Glomerular endothelial cell (primary cell): ENCODE measurements at regions not wholly inside any gene's neighbourhood (a gene's known extent, or its start where the extent isn't known, plus 50 kb on each side); places are given as distances from the start of the nearest gene placed in this dataset.
"Not testable (repeated sequence)": the region's sequence is repeated elsewhere in the genome, so short reads cannot be mapped to it uniquely, and the experiment has no call there.

Source experiments
- DNase-seq: peaks from one replicate; pipeline ENCODE4 v3.0.0-alpha.2; 2011; ENCODE audit warnings: low read depth, low spot score; ENCODE audit errors: extremely low read depth

DNA sequence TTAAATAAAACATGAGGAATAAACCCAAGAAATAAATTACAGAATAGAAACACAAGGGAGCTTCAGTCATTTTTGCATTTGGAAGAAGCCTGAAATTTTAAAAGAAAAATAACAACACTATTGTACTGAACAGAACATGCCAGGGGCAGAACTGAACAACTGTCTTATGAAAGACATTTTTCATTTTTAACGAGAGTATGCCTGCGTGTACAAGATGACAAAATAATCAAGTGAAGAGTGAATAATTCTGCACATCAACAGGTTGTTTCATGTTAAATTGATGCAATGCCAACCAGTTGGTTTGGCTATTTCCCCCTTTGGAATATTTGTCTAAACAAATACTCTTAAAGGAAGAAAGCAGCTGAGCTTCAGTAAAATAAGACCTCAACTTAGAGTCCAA, 103.3 kb upstream of the BTG1 start:
- DNase-seq, result no peak

DNA sequence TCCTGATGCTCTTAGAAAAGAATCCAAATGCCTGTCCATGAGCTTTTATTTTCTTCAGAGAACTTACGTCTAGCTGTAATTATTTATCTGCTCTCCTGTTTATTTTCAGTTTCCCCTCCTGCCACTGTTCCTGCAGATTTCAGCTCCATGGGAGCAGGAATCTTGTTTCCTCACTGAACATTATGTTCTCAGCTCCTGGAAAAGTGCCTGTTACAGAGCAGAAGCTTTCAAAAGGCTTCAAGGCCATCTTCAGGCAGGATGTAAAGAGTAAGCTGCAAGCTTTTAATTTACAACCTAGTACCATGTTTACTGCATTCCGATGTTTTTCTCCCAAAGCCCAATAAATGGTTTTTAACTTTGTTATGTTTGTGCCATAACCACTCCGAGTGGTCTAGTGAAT, 98.4 kb upstream of the BTG1 start:
- DNase-seq, result no peak

DNA sequence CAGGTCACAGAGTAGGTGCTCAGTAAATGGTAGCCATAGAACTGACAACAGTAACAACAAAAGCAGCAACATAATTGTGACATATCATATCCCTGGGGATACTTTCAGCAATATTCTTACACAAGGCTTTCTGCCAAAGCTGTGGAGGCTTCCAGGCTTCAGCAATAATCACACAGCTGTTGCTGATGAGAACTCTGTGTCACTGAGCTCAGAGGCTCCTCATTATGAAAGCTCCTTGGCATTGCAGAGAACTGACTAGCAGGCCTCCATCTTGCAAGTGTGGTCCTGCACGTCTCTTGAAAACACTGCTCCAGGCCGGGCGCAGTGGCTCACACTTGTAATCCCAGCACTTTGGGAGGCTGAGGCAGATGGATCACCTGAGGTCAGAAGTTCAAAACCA, 97.3 kb upstream of the BTG1 start:
- DNase-seq, result no peak

DNA sequence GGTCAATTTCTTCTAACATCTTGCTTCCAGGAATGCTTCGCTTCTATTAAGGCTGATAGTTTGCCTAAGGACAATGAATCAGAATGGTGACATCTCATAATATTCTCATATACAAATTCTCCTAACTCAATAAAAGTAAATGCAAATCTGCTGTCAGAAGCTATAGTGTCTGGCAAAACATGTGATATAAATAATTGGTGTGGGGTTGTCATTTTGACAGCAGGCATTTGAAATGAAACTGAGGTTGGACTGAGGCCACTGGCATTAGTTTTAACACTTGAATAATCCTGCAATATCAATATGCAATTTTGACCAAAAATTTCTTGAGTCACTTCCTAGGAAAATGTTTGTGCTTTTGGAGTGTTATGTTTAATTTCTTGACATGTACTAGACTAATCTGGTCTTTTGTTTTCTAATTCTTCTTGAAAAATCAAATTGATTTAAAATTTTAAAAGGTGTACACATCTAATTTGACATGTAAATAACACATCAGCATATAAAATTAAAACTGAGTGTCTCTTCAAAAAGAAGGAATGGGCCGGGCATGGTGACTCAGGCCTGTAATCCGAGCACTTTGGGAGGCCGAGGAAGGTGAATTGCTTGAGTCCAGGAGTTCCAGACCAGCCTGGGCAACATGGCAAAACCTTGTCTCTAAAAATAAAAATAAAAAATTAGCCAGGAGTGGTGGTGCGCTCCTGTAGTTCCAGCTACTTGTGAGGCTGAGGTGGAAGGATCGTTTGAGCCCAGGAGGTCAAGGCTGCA, 92.3 kb upstream of the BTG1 start:
- DNase-seq, result no peak

DNA sequence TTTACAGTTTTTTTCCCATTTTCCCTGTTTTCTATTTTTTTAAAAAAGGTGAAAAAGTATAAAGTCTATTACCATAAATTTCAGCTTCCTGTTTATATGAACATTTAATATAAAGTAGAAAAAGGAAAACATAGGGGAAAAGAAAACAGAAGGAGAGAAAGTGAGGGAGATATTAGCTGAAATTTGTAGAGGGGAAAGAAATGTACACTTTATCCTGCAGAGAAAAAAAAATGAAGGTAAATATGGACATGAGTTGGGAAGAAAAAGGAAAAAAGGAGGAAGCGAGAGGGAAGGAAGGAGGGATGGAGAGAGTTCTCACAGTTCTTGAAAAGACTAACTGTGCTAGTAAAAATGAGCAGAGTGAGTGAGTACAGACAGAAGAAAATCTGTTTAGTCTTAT, 91.6 kb upstream of the BTG1 start:
- no peak for DNase-seq

DNA sequence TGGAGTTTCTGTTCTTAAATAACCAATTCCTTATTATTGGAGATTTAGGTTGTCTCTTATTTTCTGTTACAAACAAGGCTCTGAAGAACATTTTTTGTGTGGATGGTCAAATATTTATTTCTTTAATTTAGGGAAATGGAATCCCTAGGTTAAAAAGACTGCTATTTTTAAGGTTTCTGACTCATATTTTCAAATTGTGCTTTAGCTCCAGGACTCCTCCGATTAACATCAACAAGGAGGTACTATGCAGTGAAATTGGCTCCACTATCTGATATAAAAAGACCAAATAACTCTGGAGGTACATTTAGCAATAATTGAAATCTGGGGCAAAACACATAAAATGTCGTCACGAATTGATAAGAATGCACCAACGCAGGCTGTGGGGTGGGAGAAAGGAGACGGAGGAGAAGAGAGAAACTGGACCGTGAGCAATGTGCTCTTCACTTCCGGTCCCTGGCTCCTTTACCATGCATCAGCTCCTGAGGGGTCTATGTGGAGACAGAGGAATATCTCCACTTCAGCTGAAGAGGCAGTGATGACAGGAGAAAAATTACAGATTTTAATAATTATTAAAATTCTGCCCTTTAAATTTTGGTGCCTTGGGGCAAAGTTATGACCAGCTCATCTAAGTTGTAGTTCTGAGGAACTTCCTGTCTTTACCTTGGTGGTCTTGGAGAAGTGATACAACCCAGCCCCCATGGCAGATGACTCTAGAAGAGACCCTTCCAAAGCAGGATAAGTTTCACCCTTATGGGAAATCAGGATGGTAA, 90.2 kb upstream of the BTG1 start:
- DNase-seq, result no peak

DNA sequence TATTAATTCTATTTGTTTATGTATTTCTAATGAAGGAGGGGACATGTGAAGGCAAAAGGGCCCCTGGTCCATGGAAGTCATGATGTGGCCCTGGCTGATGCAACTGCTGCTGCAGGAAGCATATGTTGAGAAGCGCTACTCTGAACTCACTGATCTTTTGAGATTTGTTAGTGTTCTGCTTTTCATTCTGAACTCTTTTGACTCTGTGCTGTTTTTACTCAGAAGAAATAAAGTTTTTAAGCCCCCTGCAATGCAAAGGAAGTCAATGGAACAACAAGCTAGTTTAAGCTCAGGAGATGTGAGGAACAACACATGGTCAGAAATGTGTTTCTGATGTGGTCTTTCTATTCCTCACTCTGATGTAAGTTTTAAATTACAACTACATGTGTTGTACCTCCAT, 88.9 kb upstream of the BTG1 start:
- DNase-seq, result no peak

DNA sequence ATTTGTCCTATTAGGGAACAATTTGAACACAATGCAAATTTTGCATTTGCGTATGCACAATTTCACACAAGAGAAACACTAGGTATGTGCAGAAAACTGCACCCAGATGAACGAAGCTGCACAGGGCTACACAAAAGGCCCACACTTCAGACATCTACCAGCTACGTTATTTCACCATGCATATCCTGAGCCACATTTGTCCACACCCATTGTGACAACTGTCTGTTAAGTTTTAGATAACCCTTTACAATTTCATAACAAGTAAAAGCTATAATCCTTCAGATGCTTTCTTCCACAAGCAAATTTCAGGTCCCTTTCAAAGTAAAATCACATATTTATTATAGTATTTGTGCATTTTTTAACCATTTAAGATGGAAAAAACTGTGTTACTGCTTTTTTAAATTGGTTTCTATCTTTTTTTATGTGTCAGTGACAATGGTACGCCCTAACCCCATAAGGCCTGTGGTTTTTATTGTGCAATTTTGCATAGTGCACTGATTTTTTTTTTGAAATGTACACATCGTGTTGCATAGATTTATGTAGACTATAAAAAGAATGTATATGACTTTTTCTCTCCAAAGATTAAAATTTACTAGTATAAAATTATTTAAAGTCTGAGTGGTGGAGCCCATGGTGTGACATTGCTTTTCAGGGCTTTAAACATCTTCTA, 87.8 kb upstream of the BTG1 start:
- no peak for DNase-seq

DNA sequence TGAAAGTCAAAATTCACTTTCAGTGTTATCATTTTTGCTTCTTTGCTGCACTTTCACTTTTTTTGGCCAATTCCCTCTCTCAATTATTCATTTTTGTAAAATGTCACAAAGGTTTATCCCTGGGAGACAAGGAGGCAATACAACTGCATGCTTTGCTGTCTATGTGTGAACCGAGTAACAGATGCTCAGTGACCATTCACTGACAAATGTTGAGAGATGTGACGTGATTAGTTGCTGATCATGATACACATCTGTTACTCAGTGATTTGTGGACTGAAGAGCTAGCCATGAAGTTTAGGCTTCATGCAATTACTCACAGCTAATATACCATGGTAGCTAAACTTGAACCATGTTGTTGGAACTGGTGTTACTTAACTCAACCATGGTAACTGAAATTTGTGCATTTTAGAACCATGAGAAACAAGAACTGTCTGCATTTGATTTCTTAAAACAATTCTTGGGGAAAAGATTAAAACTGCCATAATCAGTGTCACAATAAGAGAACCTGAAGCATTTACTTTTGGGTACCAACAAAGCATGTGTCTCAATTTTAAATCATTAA, 86.8 kb upstream of the BTG1 start:
- DNase-seq, result not testable (repeated sequence)

DNA sequence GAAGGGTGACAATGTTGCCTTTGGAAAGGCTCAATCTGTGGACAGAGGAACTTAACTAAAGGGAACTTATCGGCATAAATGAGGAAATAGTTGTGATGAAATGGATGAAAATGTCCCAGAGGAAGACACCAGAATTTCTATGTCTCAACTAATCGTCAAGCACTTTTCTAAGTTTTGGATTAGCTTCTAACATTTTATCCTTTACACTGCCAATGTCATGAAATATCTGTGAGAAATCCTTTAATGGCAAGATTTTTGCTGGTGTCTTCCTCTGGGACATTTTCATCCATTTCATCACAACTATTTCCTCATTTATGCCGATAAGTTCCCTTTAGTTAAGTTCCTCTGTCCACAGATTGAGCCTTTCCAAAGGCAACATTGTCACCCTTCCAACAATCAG, 86.3 kb upstream of the BTG1 start:
- not testable (repeated sequence) for DNase-seq

DNA sequence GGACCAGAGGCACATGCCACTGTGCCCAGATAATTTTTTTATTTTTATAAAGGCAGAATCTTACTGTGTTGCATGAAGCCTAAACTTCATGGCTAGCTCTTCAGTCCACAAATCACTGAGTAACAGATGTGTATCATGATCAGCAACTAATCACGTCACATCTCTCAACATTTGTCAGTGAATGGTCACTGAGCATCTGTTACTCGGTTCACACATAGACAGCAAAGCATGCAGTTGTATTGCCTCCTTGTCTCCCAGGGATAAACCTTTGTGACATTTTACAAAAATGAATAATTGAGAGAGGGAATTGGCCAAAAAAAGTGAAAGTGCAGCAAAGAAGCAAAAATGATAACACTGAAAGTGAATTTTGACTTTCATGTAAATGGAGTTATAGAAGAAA, 85.9 kb upstream of the BTG1 start:
- not testable (repeated sequence) for DNase-seq

DNA sequence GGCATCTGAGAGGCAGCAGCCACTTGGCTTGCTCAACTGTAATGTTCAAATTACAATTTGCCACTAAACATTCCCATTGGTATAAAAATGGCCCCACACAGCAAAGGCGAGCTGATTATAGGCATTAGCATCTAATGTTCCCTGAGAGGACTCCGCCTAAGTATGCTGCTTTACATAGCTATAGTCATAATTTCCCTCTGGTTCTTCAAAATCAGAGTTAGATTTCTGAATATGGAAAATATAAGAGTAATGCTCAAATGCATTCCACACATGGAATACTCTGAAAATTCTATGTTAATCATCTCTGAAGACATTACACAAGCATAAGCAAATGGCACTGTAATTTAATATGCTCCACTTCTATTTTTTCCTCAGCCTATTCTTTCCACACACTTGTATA, 83.7 kb upstream of the BTG1 start:
- DNase-seq, result no peak

DNA sequence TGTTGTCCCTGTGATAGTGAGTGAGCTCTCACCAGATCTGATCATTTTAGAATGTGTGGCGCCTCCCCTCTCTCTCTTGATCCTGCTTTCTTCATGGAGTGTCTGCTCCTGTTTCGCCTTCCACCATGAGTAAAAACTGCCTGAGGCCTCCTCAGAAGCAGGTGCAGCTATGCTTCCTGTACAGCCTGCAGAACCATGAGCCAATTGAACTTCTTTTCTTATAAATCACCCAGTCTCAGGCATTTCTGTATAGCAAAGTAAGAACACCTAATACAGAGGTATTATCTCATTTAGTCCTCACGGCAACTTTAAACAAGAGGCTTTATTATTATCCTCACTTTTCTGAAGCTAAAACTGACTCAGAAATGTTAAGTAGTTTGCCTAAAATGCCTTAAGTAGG, 81.3 kb upstream of the BTG1 start:
- no peak for DNase-seq

DNA sequence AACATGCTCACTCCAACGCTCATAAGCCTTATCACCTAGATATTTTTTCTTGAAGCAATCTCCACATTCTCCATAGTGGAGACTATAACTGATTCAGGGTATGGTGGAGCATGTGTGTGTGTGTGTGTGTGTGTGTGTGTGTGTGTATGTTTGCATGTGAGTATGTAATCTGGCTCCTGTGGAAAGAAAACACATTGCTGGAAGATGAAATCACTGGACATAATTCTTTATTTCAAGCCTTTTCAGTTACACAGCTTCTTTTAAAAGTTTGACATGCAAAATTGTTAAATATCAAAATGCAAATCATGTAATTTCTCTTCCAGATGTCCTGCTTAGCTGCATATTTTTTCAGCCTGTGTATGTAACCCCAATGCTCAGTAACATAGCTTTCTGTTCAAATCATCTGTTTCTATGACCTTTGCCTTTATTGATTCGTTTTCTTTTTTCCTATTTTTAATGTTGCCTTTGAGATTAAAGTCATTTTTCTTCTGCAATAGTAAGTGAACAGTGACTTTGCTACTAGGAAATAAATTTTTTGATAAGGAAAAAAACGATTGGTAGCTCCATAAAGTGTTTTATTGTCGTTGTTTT, 80.5 kb upstream of the BTG1 start:
- DNase-seq, result no peak

DNA sequence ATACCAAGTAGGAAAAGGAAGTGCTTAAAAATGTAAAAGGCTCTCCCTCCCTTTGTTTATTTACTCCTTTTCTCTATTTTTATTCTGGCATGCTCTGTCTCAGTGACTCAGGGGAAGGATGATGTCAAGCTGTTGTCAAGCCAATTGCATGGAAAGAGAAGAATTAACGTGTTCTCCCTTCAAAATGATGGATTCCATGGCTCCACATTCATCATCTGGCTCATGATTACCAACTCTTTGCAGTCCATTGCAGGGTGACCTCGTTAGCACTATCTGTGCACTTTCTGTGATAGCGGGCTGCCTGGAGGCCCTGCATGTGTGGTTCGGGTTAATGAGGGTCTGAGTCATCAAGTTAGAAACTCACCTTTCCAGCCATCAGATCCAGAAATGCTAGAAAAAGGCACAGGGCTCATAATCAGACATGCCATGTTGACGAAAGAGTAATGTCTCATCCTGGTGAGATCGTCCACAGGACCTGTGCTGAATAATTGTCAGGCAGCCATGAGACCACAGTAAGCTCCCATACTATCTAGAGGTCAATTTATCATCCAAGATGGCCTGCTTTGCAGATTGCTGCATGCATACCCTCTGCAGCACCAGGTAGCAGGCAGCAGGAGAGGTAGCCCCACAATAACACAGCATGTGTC, 79.2 kb upstream of the BTG1 start:
- DNase-seq, result no peak

DNA sequence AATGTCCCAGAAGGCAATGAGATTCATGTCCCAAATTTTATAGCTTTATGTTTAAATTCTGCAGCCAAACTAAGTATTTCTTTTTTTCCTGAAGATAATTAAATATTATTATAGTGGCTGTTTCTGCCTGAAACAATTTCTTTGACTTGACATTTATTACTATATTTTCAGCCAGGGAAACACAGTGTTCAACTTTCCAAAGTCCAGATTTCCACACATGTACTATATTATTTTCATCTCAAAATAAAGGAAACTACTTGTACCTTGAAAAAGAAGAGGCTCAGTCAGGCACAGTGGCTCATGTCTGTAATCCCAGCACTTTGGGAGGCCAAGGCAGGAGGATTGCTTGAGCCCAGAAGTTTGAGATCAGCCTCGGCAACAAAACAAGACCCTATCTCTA, 77.8 kb upstream of the BTG1 start:
- no peak for DNase-seq

DNA sequence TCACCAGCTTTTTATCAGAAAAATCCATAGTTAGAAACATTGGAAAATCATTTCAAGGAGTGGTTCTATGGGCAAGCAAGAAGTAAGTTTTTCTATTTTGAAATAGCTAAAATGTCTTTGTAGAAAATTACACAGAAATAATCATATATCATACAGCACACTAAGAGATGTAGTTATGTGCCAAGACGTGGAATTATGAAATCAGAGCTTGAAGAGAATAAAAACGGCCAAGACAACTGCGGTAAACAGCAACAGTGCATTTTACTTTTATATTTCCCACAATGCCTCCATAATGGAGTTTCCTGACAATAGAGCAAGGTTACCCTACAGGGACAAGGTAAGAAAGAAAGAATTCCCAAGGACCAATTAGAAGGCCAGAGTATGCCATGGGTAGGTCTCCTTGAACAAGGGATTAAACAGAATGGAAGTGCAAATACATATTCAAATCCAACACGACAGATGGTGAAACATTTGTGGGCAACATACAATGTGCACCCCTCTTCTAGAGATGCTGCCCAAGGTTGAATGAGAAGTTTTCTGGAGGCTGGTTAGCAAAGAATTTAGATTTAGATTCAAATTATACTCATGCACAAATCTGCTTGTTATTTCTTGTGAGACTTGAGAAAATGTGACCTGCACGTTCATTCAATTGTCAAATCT, 76.1 kb upstream of the BTG1 start:
- no peak for DNase-seq

DNA sequence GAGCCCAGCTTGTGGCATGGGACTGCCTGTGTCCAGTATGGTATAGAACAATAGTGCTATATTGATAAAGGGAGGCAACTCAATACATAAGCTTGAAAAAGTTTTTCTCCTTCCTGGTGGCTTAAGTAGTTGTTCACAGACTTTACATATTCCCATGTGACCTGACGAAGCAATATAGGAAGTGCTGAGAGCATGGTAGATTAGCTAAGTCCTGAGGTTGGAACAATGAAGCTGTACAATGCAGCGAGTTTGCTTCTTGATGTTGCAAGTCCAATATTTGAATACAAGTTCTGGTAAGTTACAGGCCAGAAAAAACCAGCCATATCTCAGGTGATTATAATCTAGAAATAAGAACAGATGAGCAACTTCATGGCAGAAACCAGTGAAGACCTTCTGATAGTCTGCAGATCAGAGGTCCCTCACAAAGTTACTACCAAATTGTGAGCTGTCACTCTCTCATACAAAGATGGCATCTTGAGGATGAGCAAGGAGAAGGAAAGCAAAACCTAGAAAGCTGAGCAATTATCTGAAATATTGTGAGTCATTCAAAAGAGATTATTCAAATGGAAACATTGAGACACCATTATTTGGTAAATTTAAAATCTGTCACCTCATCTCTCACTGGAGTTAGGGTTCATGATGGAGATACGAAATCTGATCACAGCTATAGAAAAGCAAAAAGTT, 72.9 kb upstream of the BTG1 start:
- DNase-seq, result no peak

DNA sequence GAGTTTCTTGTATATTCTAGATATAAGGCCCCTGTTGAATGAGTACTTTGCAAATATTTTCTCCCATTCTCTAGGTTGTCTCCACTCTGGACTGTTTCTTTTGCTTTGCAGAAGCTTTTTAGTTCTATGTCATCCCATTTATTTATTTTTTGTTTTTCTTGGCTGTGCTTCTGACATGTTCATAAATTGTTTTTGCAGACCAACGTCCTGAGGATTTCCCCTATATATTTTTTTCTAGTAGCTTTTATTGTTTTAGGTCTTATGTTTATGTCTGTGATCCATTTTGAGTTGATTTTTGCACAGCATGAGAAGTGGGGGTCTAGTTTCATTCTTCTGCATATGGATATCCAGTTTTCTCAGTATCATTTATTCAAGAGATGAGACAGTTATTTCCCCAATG, 70.4 kb upstream of the BTG1 start:
- DNase-seq, result peak; percentile 68

DNA sequence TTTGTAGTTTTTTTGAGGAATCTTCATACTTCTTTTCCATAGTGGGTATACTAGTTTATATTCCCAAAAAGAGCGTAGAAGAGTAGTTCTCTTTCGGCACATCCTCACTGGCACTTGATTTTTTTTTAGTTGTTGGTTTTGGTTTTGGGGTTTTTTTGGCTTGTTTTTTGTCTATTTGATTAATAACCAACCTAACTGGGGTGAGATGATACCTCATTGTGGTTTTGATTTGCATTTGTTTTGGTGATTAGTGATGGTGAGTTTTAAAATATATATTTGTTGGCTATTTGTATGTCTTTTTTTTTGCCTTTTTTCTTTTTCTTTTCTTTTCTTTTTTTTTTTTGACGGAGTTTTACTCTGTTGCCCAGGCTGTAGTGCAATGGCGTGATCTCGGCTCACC, 69.7 kb upstream of the BTG1 start:
- DNase-seq, result no peak
